ENCODE measurements at regions not wholly inside any gene's neighbourhood (a gene's known extent, or its start where the extent isn't known, plus 50 kb on each side); places are given as distances from the start of the nearest gene placed in this dataset.

- no peak overlapping the region for H2BK15ac ChIP-seq (ENCODE audit: low read length)
- H4K5ac ChIP-seq (ENCODE audit: insufficient read length, low read depth, low read length), result no peak overlapping the region
- H3K27me3 ChIP-seq (replicated peaks in 1 of 4; ENCODE audit: control insufficient read depth in 3 of 4, extremely low read depth in 1 of 4, insufficient read depth in 3 of 4, low read length in 3 of 4), result no peaks in the 10 kb centered on the region
- no peak overlapping the region for H3K4ac ChIP-seq (replicated peaks; ENCODE audit: insufficient read length, low read depth, low read length)
- H3K79me1 ChIP-seq (ENCODE audit: low read depth, low read length), result no peaks in the 10 kb centered on the region
- no peaks in the 10 kb centered on the region for H3K23me2 ChIP-seq (ENCODE audit: low read depth, low read length)
- no peak for TF ChIP-seq FOSL1 (IDR thresholded peaks at IDR 0.05; ENCODE audit: insufficient read depth, low read depth, low read length)
- TF ChIP-seq SIX5 (IDR thresholded peaks at IDR 0.05; ENCODE audit: low read depth, low read length), result no peak
- TF ChIP-seq, protein P1, sequence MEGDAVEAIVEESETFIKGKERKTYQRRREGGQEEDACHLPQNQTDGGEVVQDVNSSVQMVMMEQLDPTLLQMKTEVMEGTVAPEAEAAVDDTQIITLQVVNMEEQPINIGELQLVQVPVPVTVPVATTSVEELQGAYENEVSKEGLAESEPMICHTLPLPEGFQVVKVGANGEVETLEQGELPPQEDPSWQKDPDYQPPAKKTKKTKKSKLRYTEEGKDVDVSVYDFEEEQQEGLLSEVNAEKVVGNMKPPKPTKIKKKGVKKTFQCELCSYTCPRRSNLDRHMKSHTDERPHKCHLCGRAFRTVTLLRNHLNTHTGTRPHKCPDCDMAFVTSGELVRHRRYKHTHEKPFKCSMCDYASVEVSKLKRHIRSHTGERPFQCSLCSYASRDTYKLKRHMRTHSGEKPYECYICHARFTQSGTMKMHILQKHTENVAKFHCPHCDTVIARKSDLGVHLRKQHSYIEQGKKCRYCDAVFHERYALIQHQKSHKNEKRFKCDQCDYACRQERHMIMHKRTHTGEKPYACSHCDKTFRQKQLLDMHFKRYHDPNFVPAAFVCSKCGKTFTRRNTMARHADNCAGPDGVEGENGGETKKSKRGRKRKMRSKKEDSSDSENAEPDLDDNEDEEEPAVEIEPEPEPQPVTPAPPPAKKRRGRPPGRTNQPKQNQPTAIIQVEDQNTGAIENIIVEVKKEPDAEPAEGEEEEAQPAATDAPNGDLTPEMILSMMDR (IDR thresholded peaks at IDR 0.05; ENCODE audit: control extremely low read depth in 1 of 3, insufficient read depth in 1 of 3, low read depth in 1 of 3, low read length in 3 of 3), result no peak
- no peak for TF ChIP-seq MAFK (IDR thresholded peaks at IDR 0.05; ENCODE audit: low read depth, low read length)
- no peak for TF ChIP-seq GABPA (IDR thresholded peaks at IDR 0.05; ENCODE audit: borderline replicate concordance, insufficient read depth, low read length)
- TF ChIP-seq HDAC6 (IDR thresholded peaks at IDR 0.05; ENCODE audit: low read depth, low read length), result no peak
- TF ChIP-seq SUZ12 (IDR thresholded peaks at IDR 0.05; ENCODE audit: low read length), result no peak
- no peak for TF ChIP-seq PHF8 (conservative IDR thresholded peaks at IDR 0.05; ENCODE audit: low read depth, low read length)
- no peak for TF ChIP-seq CHD2 (IDR thresholded peaks at IDR 0.05; ENCODE audit: low read length)
- no peak for TF ChIP-seq TBP (IDR thresholded peaks at IDR 0.05; ENCODE audit: low read depth, low read length)
- no peak overlapping the region for H3K4me2 ChIP-seq (ENCODE audit: insufficient read depth in 1 of 2, low read depth in 2 of 2, low read length in 2 of 2)
- H4K8ac ChIP-seq (ENCODE audit: extremely low read depth, insufficient read depth, low read length), result no peak overlapping the region
- no peak for DNase-seq (ENCODE audit: low read depth in 1 of 2, low spot score in 2 of 2)
- H3K9ac ChIP-seq (replicated peaks in 1 of 4; ENCODE audit: extremely low read depth in 1 of 4, low read depth in 3 of 4, low read length in 3 of 4), result no peak overlapping the region
- no peaks in the 10 kb centered on the region for H4K20me1 ChIP-seq (replicated peaks in 1 of 2; ENCODE audit: control insufficient read depth in 1 of 2, insufficient read depth in 2 of 2, low read length in 2 of 2)
- no peak overlapping the region for H4K91ac ChIP-seq (replicated peaks; ENCODE audit: insufficient read length, low read length)
- no peak overlapping the region for H3K14ac ChIP-seq (ENCODE audit: insufficient read length)
- no peaks in the 10 kb centered on the region for H3K79me2 ChIP-seq (ENCODE audit: control insufficient read depth in 1 of 2, insufficient read depth in 2 of 2, low read length in 2 of 2)
- no peak overlapping the region for H3K27ac ChIP-seq (ENCODE audit: low read depth, low read length)
- ChIA-PET POLR2A (ENCODE audit: partially characterized antibody) (no interaction called here), CTCF (ENCODE audit: partially characterized antibody) (interaction anchor here (1.1 kb wide), 1 partner anchor 16 kb away, joined by 3 read pairs; no protein-coding TSS in a partner anchor)
- H2BK5ac ChIP-seq (ENCODE audit: low read depth, low read length), result no peak overlapping the region
- H2BK12ac ChIP-seq (ENCODE audit: low read depth, low read length), result no peak overlapping the region
- no peak overlapping the region for H3K18ac ChIP-seq (ENCODE audit: extremely low read depth, low read length)
- H3K36me3 ChIP-seq (ENCODE audit: control insufficient read depth in 2 of 4, insufficient read depth in 4 of 4, low read length in 3 of 4), result no peaks in the 10 kb centered on the region
- no peak overlapping the region for H2AFZ ChIP-seq (ENCODE audit: low read length)
- H3K56ac ChIP-seq (replicated peaks; ENCODE audit: insufficient read length, low read depth, low read length), result no peak overlapping the region
- H3K4me3 ChIP-seq (ENCODE audit: extremely low read depth in 1 of 4, insufficient read depth in 2 of 4, low read depth in 3 of 4, low read length in 4 of 4), result no peak overlapping the region
- H3K4me1 ChIP-seq (replicated peaks in 1 of 4; ENCODE audit: control insufficient read depth in 3 of 4, insufficient read depth in 4 of 4, low read length in 3 of 4), result no peaks in the 10 kb centered on the region
- no peaks in the 10 kb centered on the region for H3K9me3 ChIP-seq (ENCODE audit: insufficient read depth in 2 of 2, low read depth in 1 of 2, low read length in 1 of 2)
- H2BK120ac ChIP-seq (replicated peaks; ENCODE audit: low read depth, low read length), result no peak overlapping the region
- no peak overlapping the region for H2BK20ac ChIP-seq (ENCODE audit: low read length)
- H2AK5ac ChIP-seq (ENCODE audit: low read depth, low read length), result no peak overlapping the region
- H3K23ac ChIP-seq (ENCODE audit: insufficient read length), result no peak overlapping the region
- no peak for FAIRE-seq
These were observed 57.4 kb upstream of the SV2C start for GRCh38 chr5:76025790-76026189.

Data from H1 (cell line).